B cell (primary cell): ENCODE measurements at regions not wholly inside any gene's neighbourhood (a gene's known extent, or its start where the extent isn't known, plus 50 kb on each side); places are given as distances from the start of the nearest gene placed in this dataset.

Experiments used
- ATAC-seq: fragments of 200-7000 bp; cut with Tn5 transposase; one replicate; pipeline ENCODE4 v1.10.0; 2021; ENCODE audit warnings: low read depth, mild to moderate bottlenecking, moderate number of reproducible peaks, moderate library complexity
- CTCF ChIA-PET: fragments of 350-600 bp; sonication (Branson Sonifier 250); formaldehyde crosslinking; loops from one replicate; lab custom pipeline; 2021; ENCODE audit warnings: antibody characterized with exemption, inconsistent platforms; lab: Charles Lee
- POLR2A ChIA-PET: fragments of 350-600 bp; sonication (Branson Sonifier 250); formaldehyde crosslinking; loops from one replicate; lab custom pipeline; 2021; ENCODE audit warnings: antibody characterized with exemption; lab: Charles Lee
- DNase-seq: peaks from one replicate; pipeline ENCODE4 v3.0.0; 2013
- H2AFZ ChIP-seq: 2 replicates; pipeline ENCODE4 v1.6.1; 2012; ENCODE audit warnings: mild to moderate bottlenecking, low read depth, low read length; ENCODE audit not compliant: insufficient read depth, poor library complexity, severe bottlenecking
- H3K27ac ChIP-seq, 2 donors: 1 replicate in 1 of 2; 2 replicates in 1 of 2; pipeline ENCODE4 v1.5.1; 2012 to 2013; ENCODE audit warnings: low read length in 2 of 2, mild to moderate bottlenecking in 2 of 2, moderate library complexity in 1 of 2
- H3K27me3 ChIP-seq, 4 experiments: fragments of 200-600 bp in 1 of 4; sonication (generic) in 1 of 4; replicated peaks in 1 of 4; 1 replicate in 2 of 4; 2 replicates in 2 of 4; pipeline versions ENCODE4 v1.6.1 to v1.7.0; 2013 to 2016; ENCODE audit warnings: low read length in 3 of 4, mild to moderate bottlenecking in 2 of 4, mixed read lengths in 1 of 4, moderate library complexity in 1 of 4; ENCODE audit not compliant: insufficient read depth in 4 of 4, control insufficient read depth in 3 of 4; ENCODE audit errors: control extremely low read depth in 1 of 4
- H3K36me3 ChIP-seq, 2 experiments: replicated peaks in 1 of 2; 1 replicate in 1 of 2; 2 replicates in 1 of 2; pipeline versions ENCODE4 v1.6.1 to v1.7.1; 2013; ENCODE audit warnings: low read length in 1 of 2; ENCODE audit not compliant: insufficient read depth in 2 of 2, control insufficient read depth in 1 of 2; ENCODE audit errors: control extremely low read depth in 1 of 2, extremely low read depth in 1 of 2
- H3K4me1 ChIP-seq, 2 donors: fragments of 200-600 bp in 1 of 2; sonication (generic) in 1 of 2; 1 replicate in 1 of 2; 2 replicates in 1 of 2; pipeline versions ENCODE4 v1.5.1 to v1.6.1; 2013 to 2017; ENCODE audit warnings: low read length in 2 of 2; ENCODE audit not compliant: control insufficient read depth in 2 of 2, insufficient read depth in 2 of 2
- H3K4me2 ChIP-seq: replicated peaks from 2 replicates; pipeline ENCODE3; 2012; ENCODE audit warnings: mild to moderate bottlenecking, low read depth, low read length; ENCODE audit not compliant: poor library complexity, severe bottlenecking
- H3K4me3 ChIP-seq, 5 experiments: fragments of 200-600 bp in 1 of 5; sonication (generic) in 1 of 5; 1 replicate in 3 of 5; 2 replicates in 2 of 5; pipeline versions ENCODE4 v1.5.1 to v1.7.0; 2011 to 2016; ENCODE audit warnings: low read length in 4 of 5, mild to moderate bottlenecking in 4 of 5, low read depth in 2 of 5, control low read depth in 1 of 5, moderate library complexity in 1 of 5; ENCODE audit not compliant: insufficient read depth in 1 of 5; ENCODE audit errors: control extremely low read depth in 1 of 5, extremely low read depth in 1 of 5
- H3K79me2 ChIP-seq: fragments of 200-600 bp; sonication (generic); one replicate; pipeline ENCODE4 v1.6.0; 2016; ENCODE audit warnings: low read length; ENCODE audit not compliant: control insufficient read depth, insufficient read depth
- H3K9ac ChIP-seq: fragments of 200-600 bp; sonication (generic); 2 replicates; pipeline ENCODE4 v1.6.1; 2017; ENCODE audit warnings: mild to moderate bottlenecking, low read length, moderate library complexity
- H3K9me3 ChIP-seq, 3 donors: one replicate each; pipeline versions ENCODE4 v1.6.1 to v1.7.1; 2013; ENCODE audit warnings: low read length in 2 of 3; ENCODE audit not compliant: control insufficient read depth in 2 of 3, insufficient read depth in 1 of 3; ENCODE audit errors: control extremely low read depth in 1 of 3
- H4K20me1 ChIP-seq: 2 replicates; pipeline ENCODE4 v1.6.0; 2012; ENCODE audit warnings: mild to moderate bottlenecking, low read length; ENCODE audit not compliant: insufficient read depth, control insufficient read depth, poor library complexity, severe bottlenecking
- H3K27ac Mint-ChIP-seq: one replicate; pipeline ENCODE4 v1.8.0; 2021; ENCODE audit warnings: mixed read lengths
- H3K27me3 Mint-ChIP-seq: one replicate; pipeline ENCODE4 v1.8.0; 2021; ENCODE audit warnings: mixed read lengths
- H3K4me1 Mint-ChIP-seq: one replicate; pipeline ENCODE4 v1.8.0; 2021; ENCODE audit warnings: mixed read lengths
- H3K4me3 Mint-ChIP-seq: one replicate; pipeline ENCODE4 v1.8.0; 2021; ENCODE audit warnings: mixed read lengths
- H3K9me3 Mint-ChIP-seq: one replicate; pipeline ENCODE4 v1.8.0; 2022; ENCODE audit warnings: mixed read lengths; ENCODE audit not compliant: insufficient read depth
- EZH2 ChIP-seq: IDR thresholded peaks from 2 replicates; pipeline ENCODE4 v1.6.1; 2012; ENCODE audit warnings: borderline replicate concordance, low read depth, mild to moderate bottlenecking, moderate library complexity, low read length; ENCODE audit not compliant: insufficient read depth, poor library complexity, severe bottlenecking
- WGBS: methylation state at CpG from one replicate; pipeline ENCODE4 v1.1.5; 2013; ENCODE audit warnings: missing lambda C conversion rate; ENCODE audit not compliant: insufficient coverage; 5-methylcytosine and 5-hydroxymethylcytosine counted together
- intact Hi-C: fragments of 100-400 bp; cut with micrococcal nuclease; formaldehyde crosslinking; loops from one replicate; pipeline ENCODE4 v1.10.0; 2022
- TF ChIP-seq, protein P1 (sequence below): fragments of 200-600 bp; IDR thresholded peaks from one replicate; pipeline ENCODE4 v1.8.0; 2022; ENCODE audit warnings: antibody characterized with exemption, mild to moderate bottlenecking

DNA sequence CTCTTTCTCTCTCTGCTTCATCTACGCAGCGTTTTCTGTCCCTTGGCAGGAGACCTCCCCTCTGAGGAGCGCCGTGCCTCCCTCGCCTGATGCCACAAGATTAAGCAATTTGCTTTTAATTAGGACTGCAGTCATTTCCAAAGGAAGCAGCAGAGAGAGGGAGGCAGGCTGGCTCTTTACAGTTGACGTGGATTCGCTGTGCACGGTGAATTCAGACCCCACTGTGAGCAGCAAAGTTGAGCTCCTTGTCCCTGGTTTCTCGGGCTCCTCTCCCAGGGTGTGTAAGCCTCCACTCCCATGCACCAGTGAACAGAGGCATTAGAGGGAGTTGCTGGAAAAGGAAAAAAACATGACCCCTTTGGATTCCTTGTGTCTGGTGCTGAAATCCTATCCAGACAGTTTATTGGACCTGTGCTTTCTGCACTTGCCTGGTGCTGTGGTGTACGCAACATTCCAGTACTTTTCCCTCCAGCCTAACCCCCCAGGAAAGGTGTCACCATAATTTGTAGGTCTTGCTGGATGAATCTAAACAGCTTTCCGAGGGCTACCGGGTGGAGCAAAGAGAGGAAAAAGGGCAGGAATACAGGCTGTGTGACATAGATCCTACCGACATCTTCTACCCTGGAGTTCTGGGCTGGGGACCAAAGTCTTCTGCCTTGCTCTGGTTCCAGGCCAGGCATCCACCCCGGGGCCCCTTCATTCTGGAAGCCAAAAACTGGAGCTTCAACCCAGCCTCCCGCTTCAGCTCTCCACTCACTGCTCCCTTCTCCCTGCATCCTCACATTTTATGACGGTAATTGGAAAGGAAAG, 171.0 kb downstream of the MAF start:
- Histone ChIP-seq H3K4me1 (no peaks in the 10 kb centered on the region), H3K9ac (no peak overlapping the region), H3K9me3 (no peaks in the 10 kb centered on the region), H2AFZ (no peak overlapping the region), H4K20me1 (no peaks in the 10 kb centered on the region), H3K27me3 (no peaks in the 10 kb centered on the region), H3K79me2 (no peaks in the 10 kb centered on the region), H3K36me3 (no peaks in the 10 kb centered on the region), H3K4me3 (no peak overlapping the region), H3K27ac (no peak overlapping the region), H3K4me2 (no peak overlapping the region)
- no peak overlapping the region for H3K27ac Mint-ChIP-seq
- ChIA-PET CTCF (no interaction called here), POLR2A (no interaction called here)
- H3K4me1 Mint-ChIP-seq = no peaks in the 10 kb centered on the region
- DNase-seq (no peak), ATAC-seq (no peak)
- no peaks in the 10 kb centered on the region for H3K9me3 Mint-ChIP-seq
- intact Hi-C loops = no loop called here
- TF ChIP-seq, protein P1, sequence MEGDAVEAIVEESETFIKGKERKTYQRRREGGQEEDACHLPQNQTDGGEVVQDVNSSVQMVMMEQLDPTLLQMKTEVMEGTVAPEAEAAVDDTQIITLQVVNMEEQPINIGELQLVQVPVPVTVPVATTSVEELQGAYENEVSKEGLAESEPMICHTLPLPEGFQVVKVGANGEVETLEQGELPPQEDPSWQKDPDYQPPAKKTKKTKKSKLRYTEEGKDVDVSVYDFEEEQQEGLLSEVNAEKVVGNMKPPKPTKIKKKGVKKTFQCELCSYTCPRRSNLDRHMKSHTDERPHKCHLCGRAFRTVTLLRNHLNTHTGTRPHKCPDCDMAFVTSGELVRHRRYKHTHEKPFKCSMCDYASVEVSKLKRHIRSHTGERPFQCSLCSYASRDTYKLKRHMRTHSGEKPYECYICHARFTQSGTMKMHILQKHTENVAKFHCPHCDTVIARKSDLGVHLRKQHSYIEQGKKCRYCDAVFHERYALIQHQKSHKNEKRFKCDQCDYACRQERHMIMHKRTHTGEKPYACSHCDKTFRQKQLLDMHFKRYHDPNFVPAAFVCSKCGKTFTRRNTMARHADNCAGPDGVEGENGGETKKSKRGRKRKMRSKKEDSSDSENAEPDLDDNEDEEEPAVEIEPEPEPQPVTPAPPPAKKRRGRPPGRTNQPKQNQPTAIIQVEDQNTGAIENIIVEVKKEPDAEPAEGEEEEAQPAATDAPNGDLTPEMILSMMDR = no peak
- TF ChIP-seq EZH2 = no peak
- H3K27me3 Mint-ChIP-seq = peaks cover 4% of the 10 kb centered on the region
- 98% methylated on average over 9 of the region's 16 CpGs for WGBS
- no peak overlapping the region for H3K4me3 Mint-ChIP-seq

DNA sequence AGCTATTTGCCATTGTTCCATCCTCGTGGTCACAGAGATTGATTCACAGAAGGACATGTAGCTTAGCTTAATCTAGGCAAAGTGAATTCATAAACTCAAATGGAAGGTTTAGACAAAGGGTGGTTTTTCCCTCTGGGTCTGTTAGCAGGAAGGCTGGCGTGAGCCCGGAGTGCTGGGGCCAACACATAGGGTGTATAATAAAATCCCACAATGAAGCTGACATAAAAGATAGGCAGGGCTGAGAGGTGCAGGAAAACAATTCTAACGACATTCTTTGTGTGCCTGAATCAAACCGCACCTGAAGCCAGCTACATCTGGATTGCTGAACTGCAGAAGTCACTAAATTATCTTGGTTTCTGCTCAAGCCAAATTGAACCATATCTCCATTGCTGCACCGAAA, 173.9 kb downstream of the MAF start:
- ChIA-PET POLR2A (no interaction called here), CTCF (no interaction called here)
- no peak overlapping the region for H2AFZ ChIP-seq
- no peaks in the 10 kb centered on the region for H3K9me3 ChIP-seq
- ATAC-seq = no peak
- H3K79me2 ChIP-seq = no peaks in the 10 kb centered on the region
- no peak overlapping the region for H3K9ac ChIP-seq
- no peaks in the 10 kb centered on the region for H3K4me1 ChIP-seq
- no peaks in the 10 kb centered on the region for H4K20me1 ChIP-seq
- H3K36me3 ChIP-seq = no peaks in the 10 kb centered on the region
- Mint-ChIP-seq H3K27ac (no peak overlapping the region), H3K4me1 (no peaks in the 10 kb centered on the region), H3K9me3 (no peaks in the 10 kb centered on the region), H3K4me3 (no peak overlapping the region), H3K27me3 (peaks cover 14% of the 10 kb centered on the region)
- no peak overlapping the region for H3K4me2 ChIP-seq
- no peak for DNase-seq
- WGBS = 90% methylated on average over 6 of the region's 6 CpGs
- H3K27me3 ChIP-seq = no peaks in the 10 kb centered on the region
- TF ChIP-seq, protein P1 = no peak
- TF ChIP-seq EZH2 = no peak
- intact Hi-C loops = no loop called here
- H3K27ac ChIP-seq = no peak overlapping the region
- H3K4me3 ChIP-seq = no peak overlapping the region
